ENCODE measurements at regions not wholly inside any gene's neighbourhood (a gene's known extent, or its start where the extent isn't known, plus 50 kb on each side); places are given as distances from the start of the nearest gene placed in this dataset.

- Histone ChIP-seq H3K27me3 (ENCODE audit: control insufficient read depth, low read length) (no peaks in the 10 kb centered on the region), H3K4me1 (ENCODE audit: control insufficient read depth, low read length) (no peaks in the 10 kb centered on the region), H3K4me2 (ENCODE audit: low read length) (no peak overlapping the region), H3K4me3 (ENCODE audit: low read length) (no peak overlapping the region), H3K9me2 (replicated peaks; ENCODE audit: control insufficient read depth, low read length) (no peaks in the 10 kb centered on the region), H3F3A (ENCODE audit: control insufficient read depth, insufficient read depth) (no peaks in the 10 kb centered on the region), H3K79me2 (ENCODE audit: control insufficient read depth, low read length) (no peaks in the 10 kb centered on the region), H3K27ac (ENCODE audit: low read depth, low read length) (no peak overlapping the region), H4K20me1 (ENCODE audit: control insufficient read depth, insufficient read depth, low read depth, low read length) (no peaks in the 10 kb centered on the region), H3K9me3 (ENCODE audit: control insufficient read depth, insufficient read depth, low read length) (no peaks in the 10 kb centered on the region), H3K36me3 (ENCODE audit: control insufficient read depth, low read length) (no peaks in the 10 kb centered on the region)
- TF ChIP-seq CTCF (IDR thresholded peaks at IDR 0.05; ENCODE audit: low read depth, low read length, poor library complexity, severe bottlenecking) (no peak), EZH2phosphoT487 (IDR thresholded peaks at IDR 0.05; ENCODE audit: borderline replicate concordance, low read length) (no peak)
These were observed 520.3 kb upstream of the CDH5 start for GRCh38 chr16:65846210-65846602.

GRCh38 chr16:65845466-65846209 is 520.9 kb upstream of the CDH5 start:
- Histone ChIP-seq H3K27ac (ENCODE audit: low read depth, low read length) (no peak overlapping the region), H3K9me3 (ENCODE audit: control insufficient read depth, insufficient read depth, low read length) (no peaks in the 10 kb centered on the region), H3K36me3 (ENCODE audit: control insufficient read depth, low read length) (no peaks in the 10 kb centered on the region), H3K4me1 (ENCODE audit: control insufficient read depth, low read length) (no peaks in the 10 kb centered on the region), H3F3A (ENCODE audit: control insufficient read depth, insufficient read depth) (no peaks in the 10 kb centered on the region), H3K4me3 (ENCODE audit: low read length) (no peak overlapping the region), H4K20me1 (ENCODE audit: control insufficient read depth, insufficient read depth, low read depth, low read length) (no peaks in the 10 kb centered on the region), H3K79me2 (ENCODE audit: control insufficient read depth, low read length) (no peaks in the 10 kb centered on the region), H3K9me2 (replicated peaks; ENCODE audit: control insufficient read depth, low read length) (no peaks in the 10 kb centered on the region), H3K4me2 (ENCODE audit: low read length) (no peak overlapping the region), H3K27me3 (ENCODE audit: control insufficient read depth, low read length) (no peaks in the 10 kb centered on the region)
- TF ChIP-seq EZH2phosphoT487 (IDR thresholded peaks at IDR 0.05; ENCODE audit: borderline replicate concordance, low read length) (no peak), CTCF (IDR thresholded peaks at IDR 0.05; ENCODE audit: low read depth, low read length, poor library complexity, severe bottlenecking) (no peak)

GRCh38 chr16:65843941-65844340 is 522.5 kb upstream of the CDH5 start:
- H4K20me1 ChIP-seq (ENCODE audit: control insufficient read depth, insufficient read depth, low read depth, low read length): no peaks in the 10 kb centered on the region
- no peak overlapping the region for H3K4me2 ChIP-seq (ENCODE audit: low read length)
- H3F3A ChIP-seq (ENCODE audit: control insufficient read depth, insufficient read depth): no peaks in the 10 kb centered on the region
- H3K27ac ChIP-seq (ENCODE audit: low read depth, low read length): no peak overlapping the region
- no peaks in the 10 kb centered on the region for H3K79me2 ChIP-seq (ENCODE audit: control insufficient read depth, low read length)
- H3K4me1 ChIP-seq (ENCODE audit: control insufficient read depth, low read length): no peaks in the 10 kb centered on the region
- no peak for TF ChIP-seq EZH2phosphoT487 (IDR thresholded peaks at IDR 0.05; ENCODE audit: borderline replicate concordance, low read length)
- TF ChIP-seq CTCF (IDR thresholded peaks at IDR 0.05; ENCODE audit: low read depth, low read length, poor library complexity, severe bottlenecking): no peak
- H3K9me2 ChIP-seq (replicated peaks; ENCODE audit: control insufficient read depth, low read length): no peaks in the 10 kb centered on the region
- no peak overlapping the region for H3K4me3 ChIP-seq (ENCODE audit: low read length)
- no peaks in the 10 kb centered on the region for H3K36me3 ChIP-seq (ENCODE audit: control insufficient read depth, low read length)
- H3K9me3 ChIP-seq (ENCODE audit: control insufficient read depth, insufficient read depth, low read length): no peaks in the 10 kb centered on the region
- H3K27me3 ChIP-seq (ENCODE audit: control insufficient read depth, low read length): no peaks in the 10 kb centered on the region

Measured in DOHH2 (cell line).